GM20000 (cell line): ENCODE measurements at regions not wholly inside any gene's neighbourhood (a gene's known extent, or its start where the extent isn't known, plus 50 kb on each side); places are given as distances from the start of the nearest gene placed in this dataset.

Experiments
- DNase-seq: peaks from one replicate; pipeline ENCODE4 v3.0.0; 2012; ENCODE audit warnings: low spot score
- CTCF ChIP-seq: IDR thresholded peaks from 2 replicates; pipeline ENCODE4 v1.5.1; 2012; ENCODE audit warnings: mild to moderate bottlenecking, control low read depth; ENCODE audit errors: extremely low read depth, missing control alignments

GRCh38 chr5:157912621-157913325, 53.8 kb upstream of the CLINT1 start:
- DNase-seq = no peak
- TF ChIP-seq CTCF = no peak

GRCh38 chr5:157911568-157911967, 52.6 kb upstream of the CLINT1 start:
- TF ChIP-seq CTCF = no peak
- DNase-seq = no peak
